ENCODE measurements at regions not wholly inside any gene's neighbourhood (a gene's known extent, or its start where the extent isn't known, plus 50 kb on each side); places are given as distances from the start of the nearest gene placed in this dataset.

DNA sequence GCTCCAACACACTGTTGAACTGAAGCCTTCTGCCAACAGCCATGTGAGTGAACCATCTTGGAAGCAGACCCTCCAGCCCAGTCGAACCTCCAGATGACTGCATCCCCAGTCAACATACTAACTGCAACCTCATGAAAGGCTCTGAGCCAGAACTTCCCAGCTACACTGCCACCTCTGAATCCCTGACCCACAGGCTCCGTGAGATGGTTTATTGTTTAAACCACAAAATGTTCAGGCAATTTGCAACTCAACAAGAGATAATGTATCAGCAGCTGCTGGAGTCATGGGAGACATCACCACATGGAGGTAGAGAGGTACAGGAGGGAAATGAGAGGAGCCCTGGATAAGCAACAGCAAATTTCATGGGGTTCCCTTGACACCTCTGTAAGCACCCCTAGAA is 266.4 kb upstream of the NBEA start:
- BruUV-seq (replicated peaks): no TSS peak
- POLR2A ChIA-PET: no interaction called here

More for the DNA sequence above, 266.4 kb upstream of the NBEA start:
- DNase-seq (ENCODE audit: low read depth, low spot score) (no peak), FAIRE-seq (no peak)
- H2AFZ ChIP-seq (ENCODE audit: low read depth, low read length): no peak overlapping the region
- H4K20me1 ChIP-seq (replicated peaks; ENCODE audit: control insufficient read depth, extremely low read depth, insufficient read depth, low read length): no peaks in the 10 kb centered on the region
- no peaks in the 10 kb centered on the region for H3K79me2 ChIP-seq (ENCODE audit: control insufficient read depth, insufficient read depth, low read length)
- no peaks in the 10 kb centered on the region for H3K36me3 ChIP-seq (ENCODE audit: control insufficient read depth in 2 of 2, extremely low read depth in 1 of 2, insufficient read depth in 2 of 2, low read length in 2 of 2)
- TF ChIP-seq EZH2 (IDR thresholded peaks at IDR 0.05; ENCODE audit: borderline replicate concordance, low read depth, low read length, severe bottlenecking) (no peak), POLR2A (IDR thresholded peaks at IDR 0.05; ENCODE audit: low read depth, low read length) (no peak), MYC (IDR thresholded peaks at IDR 0.05; ENCODE audit: low read depth, low read length) (no peak), FOS (IDR thresholded peaks at IDR 0.05; ENCODE audit: borderline replicate concordance, insufficient read depth, low read length) (no peak), JUN (IDR thresholded peaks at IDR 0.05; ENCODE audit: borderline replicate concordance, insufficient read depth, insufficient read length, low read depth) (no peak), POLR2AphosphoS5 (IDR thresholded peaks at IDR 0.05; ENCODE audit: insufficient read depth, low read depth, low read length) (no peak), GATA2 (IDR thresholded peaks at IDR 0.05; ENCODE audit: insufficient read depth, insufficient read length, low read depth, low read length) (no peak)
- TF ChIP-seq, protein P1, sequence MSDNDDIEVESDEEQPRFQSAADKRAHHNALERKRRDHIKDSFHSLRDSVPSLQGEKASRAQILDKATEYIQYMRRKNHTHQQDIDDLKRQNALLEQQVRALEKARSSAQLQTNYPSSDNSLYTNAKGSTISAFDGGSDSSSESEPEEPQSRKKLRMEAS (IDR thresholded peaks at IDR 0.05; ENCODE audit: insufficient read depth, insufficient read length): no peak
- TF ChIP-seq, protein P2, sequence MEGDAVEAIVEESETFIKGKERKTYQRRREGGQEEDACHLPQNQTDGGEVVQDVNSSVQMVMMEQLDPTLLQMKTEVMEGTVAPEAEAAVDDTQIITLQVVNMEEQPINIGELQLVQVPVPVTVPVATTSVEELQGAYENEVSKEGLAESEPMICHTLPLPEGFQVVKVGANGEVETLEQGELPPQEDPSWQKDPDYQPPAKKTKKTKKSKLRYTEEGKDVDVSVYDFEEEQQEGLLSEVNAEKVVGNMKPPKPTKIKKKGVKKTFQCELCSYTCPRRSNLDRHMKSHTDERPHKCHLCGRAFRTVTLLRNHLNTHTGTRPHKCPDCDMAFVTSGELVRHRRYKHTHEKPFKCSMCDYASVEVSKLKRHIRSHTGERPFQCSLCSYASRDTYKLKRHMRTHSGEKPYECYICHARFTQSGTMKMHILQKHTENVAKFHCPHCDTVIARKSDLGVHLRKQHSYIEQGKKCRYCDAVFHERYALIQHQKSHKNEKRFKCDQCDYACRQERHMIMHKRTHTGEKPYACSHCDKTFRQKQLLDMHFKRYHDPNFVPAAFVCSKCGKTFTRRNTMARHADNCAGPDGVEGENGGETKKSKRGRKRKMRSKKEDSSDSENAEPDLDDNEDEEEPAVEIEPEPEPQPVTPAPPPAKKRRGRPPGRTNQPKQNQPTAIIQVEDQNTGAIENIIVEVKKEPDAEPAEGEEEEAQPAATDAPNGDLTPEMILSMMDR (IDR thresholded peaks at IDR 0.05; ENCODE audit: extremely low read depth in 1 of 2, insufficient read depth in 1 of 2, low read depth in 1 of 2, low read length in 2 of 2): no peak
- H3K4me3 ChIP-seq (replicated peaks in 1 of 3; ENCODE audit: insufficient read depth in 1 of 3, low read depth in 1 of 3, low read length in 3 of 3): no peak overlapping the region
- H3K9me1 ChIP-seq (replicated peaks; ENCODE audit: control insufficient read depth, extremely low read depth, insufficient read depth, low read length): no peaks in the 10 kb centered on the region
- H3K27me3 ChIP-seq (ENCODE audit: control insufficient read depth in 2 of 2, insufficient read depth in 2 of 2, low read length in 2 of 2): peaks cover 0 to 3% of the 10 kb centered on the region in 2 experiments
- no peaks in the 10 kb centered on the region for H3K4me1 ChIP-seq (ENCODE audit: control insufficient read depth, extremely low read depth, insufficient read depth, low read length)
- CTCF ChIA-PET: interaction anchor here (1.1 kb wide), 1 partner anchor 22 kb away, joined by 3 read pairs; no protein-coding TSS in a partner anchor
- no peak overlapping the region for H3K4me2 ChIP-seq (ENCODE audit: insufficient read depth, low read length)
- intact Hi-C loops (cut with micrococcal nuclease): no loop called here
- no peak overlapping the region for H3K9ac ChIP-seq (replicated peaks; ENCODE audit: extremely low read depth, insufficient read depth, low read length)
- H3K9me3 ChIP-seq (replicated peaks; ENCODE audit: control insufficient read depth, insufficient read depth, low read length): no peaks in the 10 kb centered on the region
- dilution Hi-C loops (cut with MboI; ENCODE audit: extremely low pct_ligation_motif_present, low sequenced_read_pairs): no loop called here
- H3K27ac ChIP-seq (ENCODE audit: insufficient read depth, low read depth, low read length): no peak overlapping the region
